Choroid plexus epithelial cell (primary cell): ENCODE measurements at regions not wholly inside any gene's neighbourhood (a gene's known extent, or its start where the extent isn't known, plus 50 kb on each side); places are given as distances from the start of the nearest gene placed in this dataset.
"Not testable (repeated sequence)": the region's sequence is repeated elsewhere in the genome, so short reads cannot be mapped to it uniquely, and the experiment has no call there.

Experiments
- DNase-seq: peaks from one replicate; pipeline ENCODE4 v3.0.0-alpha.2; 2010; ENCODE audit warnings: low read depth
- H3K4me3 ChIP-seq: 2 replicates; pipeline ENCODE4 v1.5.1; 2011; ENCODE audit warnings: low read depth, mild to moderate bottlenecking, control low read depth, low read length, moderate library complexity
- CTCF ChIP-seq: conservative IDR thresholded peaks from 2 replicates; pipeline ENCODE4 v1.5.1; 2011; ENCODE audit warnings: low read depth, mild to moderate bottlenecking, control low read depth, inconsistent platforms, low read length, moderate library complexity

DNA sequence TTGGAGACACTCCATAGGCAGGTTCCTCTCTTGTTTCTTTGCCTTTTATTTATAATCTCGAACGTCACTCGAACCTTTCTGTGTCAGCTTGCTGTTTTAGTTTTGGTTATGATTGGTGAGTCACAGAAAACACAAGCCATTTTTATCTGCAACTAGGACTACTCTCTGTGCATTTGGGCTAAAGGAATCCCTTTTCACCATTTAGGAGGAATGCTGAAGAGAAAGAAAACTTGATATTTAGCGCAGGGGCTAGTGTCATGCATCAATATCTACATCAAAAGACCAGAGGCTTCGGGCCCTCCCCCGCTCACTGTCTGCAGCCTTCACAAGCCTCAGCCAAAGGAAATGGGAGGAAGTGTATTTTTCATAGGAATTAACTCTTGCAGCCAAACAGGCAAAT, 507.8 kb upstream of the CITED2 start:
- TF ChIP-seq CTCF = no peak
- DNase-seq = peak; percentile 70
- H3K4me3 ChIP-seq = no peak overlapping the region

GRCh38 chr6:139881728-139882211, 507.3 kb upstream of the CITED2 start:
- no peak overlapping the region for H3K4me3 ChIP-seq
- TF ChIP-seq CTCF = peak; percentile 62
- DNase-seq = peak; percentile 70

- no peak for DNase-seq
- no peak overlapping the region for H3K4me3 ChIP-seq
- TF ChIP-seq CTCF = no peak
Observed at GRCh38 chr6:139881236-139881635, 506.8 kb upstream of the CITED2 start.

DNA sequence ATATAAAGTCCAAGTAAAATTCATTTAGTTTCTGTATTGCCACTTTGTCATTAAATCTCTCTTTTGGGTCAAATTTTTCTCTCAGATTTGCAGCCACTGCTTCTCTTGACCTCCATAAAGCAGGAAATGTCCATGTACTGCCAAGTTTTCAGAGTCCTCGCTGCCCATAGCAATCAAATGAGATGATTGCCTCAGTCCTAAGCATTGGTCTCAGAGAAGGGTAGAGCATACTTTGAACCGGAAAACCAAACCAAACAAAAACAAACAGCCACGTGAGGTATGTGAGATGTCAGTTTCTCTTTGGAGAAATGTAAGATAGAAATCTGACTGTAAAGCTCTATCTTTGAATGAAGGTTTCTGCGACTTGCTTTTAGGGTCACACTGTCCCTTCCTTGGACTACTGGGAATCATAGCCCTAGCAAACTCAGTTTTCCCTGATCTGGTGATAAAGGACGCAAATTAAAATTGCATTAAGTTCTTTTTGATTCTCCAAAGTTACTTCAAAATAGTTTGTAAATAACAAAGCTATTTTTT, 505.4 kb upstream of the CITED2 start:
- TF ChIP-seq CTCF = no peak
- no peak overlapping the region for H3K4me3 ChIP-seq
- DNase-seq = peak; percentile 65

GRCh38 chr6:139879241-139879640, 504.8 kb upstream of the CITED2 start:
- H3K4me3 ChIP-seq = not testable (repeated sequence)

GRCh38 chr6:139877828-139878405, 503.5 kb upstream of the CITED2 start:
- no peak for TF ChIP-seq CTCF
- DNase-seq = no peak
- H3K4me3 ChIP-seq = no peak overlapping the region

More at GRCh38 chr6:139879241-139879640, 504.8 kb upstream of the CITED2 start:
- DNase-seq = not testable (repeated sequence)

DNA sequence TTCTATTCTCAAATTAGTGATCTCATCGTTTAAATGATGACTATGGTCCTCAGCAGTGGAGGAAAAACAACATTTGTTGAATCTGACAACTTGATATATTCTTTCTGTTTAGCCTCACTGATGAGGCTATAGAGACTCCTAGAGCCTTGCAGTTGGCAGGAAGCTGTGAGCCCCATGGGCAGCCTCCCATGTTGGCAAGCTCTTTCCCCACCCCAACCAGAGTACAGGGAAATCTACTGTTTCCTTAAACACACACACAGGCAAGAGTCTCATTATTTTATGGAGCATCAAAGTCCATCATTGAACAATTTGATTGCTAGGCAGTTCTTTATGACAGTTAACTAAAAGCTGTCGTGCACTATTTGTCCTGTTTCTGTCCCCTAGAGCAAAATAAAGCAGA, 498.2 kb upstream of the CITED2 start:
- TF ChIP-seq CTCF = no peak
- H3K4me3 ChIP-seq = no peak overlapping the region
- DNase-seq = no peak
